PFSK-1 (cell line): ENCODE measurements at regions not wholly inside any gene's neighbourhood (a gene's known extent, or its start where the extent isn't known, plus 50 kb on each side); places are given as distances from the start of the nearest gene placed in this dataset.

Source experiments
- FOXP2 ChIP-seq: optimal IDR thresholded peaks from 2 replicates; pipeline ENCODE3; 2011; ENCODE audit warnings: borderline replicate concordance, control low read depth, inconsistent platforms; ENCODE audit not compliant: insufficient read depth; ENCODE audit errors: extremely low read length, extremely low read depth
- POLR2AphosphoS5 ChIP-seq: IDR thresholded peaks from 2 replicates; pipeline ENCODE4 v1.6.1; 2012; ENCODE audit warnings: low read depth, mild to moderate bottlenecking, control low read depth, low read length, moderate library complexity
- SIN3A ChIP-seq: IDR thresholded peaks from 2 replicates; pipeline ENCODE4 v1.6.1; 2012; ENCODE audit warnings: mild to moderate bottlenecking, low read length, moderate library complexity, borderline replicate concordance; ENCODE audit not compliant: insufficient read depth
- TAF1 ChIP-seq: IDR thresholded peaks from 2 replicates; pipeline ENCODE4 v1.6.1; 2012; ENCODE audit warnings: low read length, control low read depth, borderline replicate concordance; ENCODE audit not compliant: insufficient read depth
- TF ChIP-seq, protein P1 (sequence below), 2 experiments: IDR thresholded peaks; 2 replicates each; pipeline versions ENCODE4 v1.6.1 to v1.8.0; 2011 to 2012; ENCODE audit warnings: low read depth in 2 of 2, low read length in 2 of 2, control low read depth in 1 of 2, inconsistent platforms in 1 of 2, mild to moderate bottlenecking in 1 of 2, moderate library complexity in 1 of 2; ENCODE audit not compliant: insufficient read depth in 1 of 2

DNA sequence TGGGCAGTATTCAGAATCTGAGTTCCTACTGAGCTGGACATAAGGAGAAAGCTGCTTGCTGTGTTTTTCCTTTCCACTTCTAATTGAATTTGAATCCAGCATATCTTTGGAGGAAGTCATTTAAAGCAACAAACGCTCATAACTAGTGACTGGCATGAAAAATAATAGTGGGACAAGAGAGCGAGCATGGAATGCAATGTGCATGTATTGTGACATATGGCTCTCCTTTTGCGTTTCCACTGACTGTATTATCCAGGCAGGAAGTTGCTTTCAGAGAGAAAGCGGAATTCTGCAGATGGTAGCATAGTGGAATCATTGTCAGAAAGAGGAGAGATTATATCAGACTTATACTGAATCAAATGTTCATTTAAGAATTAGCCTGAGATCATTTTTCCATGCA is 368.6 kb downstream of the REEP3 start:
- TF ChIP-seq, protein P1, sequence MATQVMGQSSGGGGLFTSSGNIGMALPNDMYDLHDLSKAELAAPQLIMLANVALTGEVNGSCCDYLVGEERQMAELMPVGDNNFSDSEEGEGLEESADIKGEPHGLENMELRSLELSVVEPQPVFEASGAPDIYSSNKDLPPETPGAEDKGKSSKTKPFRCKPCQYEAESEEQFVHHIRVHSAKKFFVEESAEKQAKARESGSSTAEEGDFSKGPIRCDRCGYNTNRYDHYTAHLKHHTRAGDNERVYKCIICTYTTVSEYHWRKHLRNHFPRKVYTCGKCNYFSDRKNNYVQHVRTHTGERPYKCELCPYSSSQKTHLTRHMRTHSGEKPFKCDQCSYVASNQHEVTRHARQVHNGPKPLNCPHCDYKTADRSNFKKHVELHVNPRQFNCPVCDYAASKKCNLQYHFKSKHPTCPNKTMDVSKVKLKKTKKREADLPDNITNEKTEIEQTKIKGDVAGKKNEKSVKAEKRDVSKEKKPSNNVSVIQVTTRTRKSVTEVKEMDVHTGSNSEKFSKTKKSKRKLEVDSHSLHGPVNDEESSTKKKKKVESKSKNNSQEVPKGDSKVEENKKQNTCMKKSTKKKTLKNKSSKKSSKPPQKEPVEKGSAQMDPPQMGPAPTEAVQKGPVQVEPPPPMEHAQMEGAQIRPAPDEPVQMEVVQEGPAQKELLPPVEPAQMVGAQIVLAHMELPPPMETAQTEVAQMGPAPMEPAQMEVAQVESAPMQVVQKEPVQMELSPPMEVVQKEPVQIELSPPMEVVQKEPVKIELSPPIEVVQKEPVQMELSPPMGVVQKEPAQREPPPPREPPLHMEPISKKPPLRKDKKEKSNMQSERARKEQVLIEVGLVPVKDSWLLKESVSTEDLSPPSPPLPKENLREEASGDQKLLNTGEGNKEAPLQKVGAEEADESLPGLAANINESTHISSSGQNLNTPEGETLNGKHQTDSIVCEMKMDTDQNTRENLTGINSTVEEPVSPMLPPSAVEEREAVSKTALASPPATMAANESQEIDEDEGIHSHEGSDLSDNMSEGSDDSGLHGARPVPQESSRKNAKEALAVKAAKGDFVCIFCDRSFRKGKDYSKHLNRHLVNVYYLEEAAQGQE (IDR thresholded peaks at IDR 0.05; ENCODE audit: insufficient read depth in 1 of 2, low read depth in 2 of 2, low read length in 2 of 2) = no peak
- TF ChIP-seq FOXP2 (no peak), TAF1 (no peak), POLR2AphosphoS5 (no peak), SIN3A (no peak)

DNA sequence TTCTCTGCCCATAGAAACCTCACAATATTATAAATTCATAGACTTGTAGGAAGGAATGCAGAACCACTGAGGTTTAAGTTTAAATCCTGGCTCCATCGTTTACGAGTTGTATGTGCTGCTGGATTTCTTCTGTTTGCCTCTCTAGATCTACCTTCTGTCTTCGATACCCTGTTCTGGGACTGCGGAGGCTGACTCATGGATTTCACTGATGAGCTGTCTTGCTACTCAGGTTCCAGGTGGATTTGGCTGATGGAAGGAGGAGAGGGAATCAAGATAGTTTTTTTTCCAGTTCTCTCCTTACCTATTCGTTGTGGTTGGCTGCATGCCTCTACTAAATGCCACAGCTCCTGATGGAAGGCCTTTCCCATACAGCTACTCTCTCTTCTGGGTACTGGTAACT is 375.8 kb downstream of the REEP3 start:
- no peak for TF ChIP-seq SIN3A
- TF ChIP-seq TAF1 = no peak
- TF ChIP-seq, protein P1 (IDR thresholded peaks at IDR 0.05; ENCODE audit: insufficient read depth in 1 of 2, low read depth in 2 of 2, low read length in 2 of 2) = no peak

- no peak for TF ChIP-seq TAF1
- TF ChIP-seq POLR2AphosphoS5 = no peak
- TF ChIP-seq, protein P1 (IDR thresholded peaks at IDR 0.05; ENCODE audit: insufficient read depth in 1 of 2, low read depth in 2 of 2, low read length in 2 of 2) = no peak
- no peak for TF ChIP-seq SIN3A
- no peak for TF ChIP-seq FOXP2
Measured at GRCh38 chr10:63899673-63900300, 378.6 kb downstream of the REEP3 start.

DNA sequence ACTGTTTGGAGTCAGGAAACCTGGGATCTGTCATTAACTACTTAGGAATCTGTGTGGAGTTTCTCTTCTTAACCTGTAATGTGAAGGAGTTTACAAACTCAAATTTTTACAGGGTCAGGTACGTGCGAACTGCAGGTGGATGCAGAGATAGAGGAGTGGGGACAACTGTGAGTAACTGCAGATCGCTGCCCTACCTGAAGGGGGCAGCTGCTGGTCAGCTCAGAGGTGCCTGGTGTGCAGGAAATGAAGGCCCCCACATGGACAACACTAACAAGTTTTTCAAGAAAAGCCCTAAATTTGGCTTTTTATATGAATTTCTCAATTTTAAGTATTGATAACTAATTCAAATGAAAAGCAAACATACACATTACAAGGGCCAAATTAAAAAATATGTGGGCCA is 380.0 kb downstream of the REEP3 start:
- TF ChIP-seq, protein P1 (IDR thresholded peaks at IDR 0.05; ENCODE audit: insufficient read depth in 1 of 2, low read depth in 2 of 2, low read length in 2 of 2) = no peak
- TF ChIP-seq POLR2AphosphoS5 (no peak), FOXP2 (no peak), TAF1 (no peak)

DNA sequence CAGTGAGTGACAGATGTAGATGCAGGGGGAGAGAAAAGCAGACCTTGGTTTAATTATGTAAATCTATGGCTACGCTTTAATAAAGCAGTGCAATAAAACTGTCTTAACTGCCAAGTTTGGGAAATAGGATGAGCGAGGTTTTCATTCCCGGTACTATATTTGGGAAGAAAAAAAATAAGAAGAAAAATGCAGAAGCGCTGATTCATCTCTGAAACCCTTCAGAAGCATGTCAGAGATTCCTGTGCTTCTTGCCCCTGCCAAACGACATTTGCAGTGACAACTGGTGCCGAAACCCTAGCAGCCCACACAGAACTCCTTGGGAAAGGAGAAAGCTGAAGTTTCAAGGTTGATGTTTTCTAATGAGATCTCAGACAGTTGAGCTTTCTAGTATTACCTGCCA is 380.7 kb downstream of the REEP3 start:
- TF ChIP-seq POLR2AphosphoS5 (no peak), SIN3A (no peak), FOXP2 (no peak), TAF1 (no peak)
- TF ChIP-seq, protein P1 (IDR thresholded peaks at IDR 0.05; ENCODE audit: insufficient read depth in 1 of 2, low read depth in 2 of 2, low read length in 2 of 2) = no peak
